C1 segment of cervical spinal cord (tissue), 14 donors: ENCODE measurements at regions not wholly inside any gene's neighbourhood (a gene's known extent, or its start where the extent isn't known, plus 50 kb on each side); places are given as distances from the start of the nearest gene placed in this dataset.

Experiments
- DNase-seq, 14 donors: peaks; one replicate each; lab custom pipeline; 2025; lab: John Stamatoyannopoulos, UW

DNA sequence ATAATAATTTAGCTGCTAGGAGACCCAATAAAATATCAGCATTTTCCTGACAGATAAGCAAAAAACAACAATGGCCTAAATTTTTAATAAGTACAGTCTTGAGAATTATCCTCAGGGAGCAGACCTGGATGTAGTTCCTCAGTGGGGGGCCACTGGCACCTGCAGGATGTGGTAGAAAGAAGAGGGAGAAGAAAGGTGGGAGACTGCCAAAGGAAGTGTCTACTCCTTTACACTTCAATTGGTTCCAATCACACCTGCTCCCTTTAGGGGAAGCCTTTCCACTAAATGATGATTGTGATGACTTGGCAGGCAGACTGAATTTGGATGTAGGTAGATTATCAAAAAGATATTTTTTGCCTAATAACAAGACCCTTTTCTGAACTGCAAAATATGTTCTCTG lies 353.0 kb upstream of the SATB1 start:
- DNase-seq = no peak

DNA sequence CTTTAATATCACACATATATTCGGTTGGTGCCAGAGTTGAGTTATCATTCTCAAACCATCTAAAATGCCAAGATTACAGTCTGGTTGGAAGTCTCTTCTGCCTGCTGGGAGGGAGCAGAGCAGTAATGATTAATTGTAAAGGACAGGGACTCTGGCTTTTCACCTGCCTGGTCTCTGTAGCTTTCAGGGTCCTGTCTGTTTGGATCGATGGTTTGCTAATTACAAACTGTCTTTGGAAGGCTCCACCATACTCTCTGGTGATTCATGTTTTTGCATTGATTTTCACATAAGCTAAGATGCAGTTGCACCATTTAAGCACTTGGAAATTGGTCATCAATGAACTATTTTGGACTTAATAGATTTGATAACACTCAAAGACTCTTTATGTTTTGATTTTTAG lies 350.4 kb upstream of the SATB1 start:
- no peak for DNase-seq

DNA sequence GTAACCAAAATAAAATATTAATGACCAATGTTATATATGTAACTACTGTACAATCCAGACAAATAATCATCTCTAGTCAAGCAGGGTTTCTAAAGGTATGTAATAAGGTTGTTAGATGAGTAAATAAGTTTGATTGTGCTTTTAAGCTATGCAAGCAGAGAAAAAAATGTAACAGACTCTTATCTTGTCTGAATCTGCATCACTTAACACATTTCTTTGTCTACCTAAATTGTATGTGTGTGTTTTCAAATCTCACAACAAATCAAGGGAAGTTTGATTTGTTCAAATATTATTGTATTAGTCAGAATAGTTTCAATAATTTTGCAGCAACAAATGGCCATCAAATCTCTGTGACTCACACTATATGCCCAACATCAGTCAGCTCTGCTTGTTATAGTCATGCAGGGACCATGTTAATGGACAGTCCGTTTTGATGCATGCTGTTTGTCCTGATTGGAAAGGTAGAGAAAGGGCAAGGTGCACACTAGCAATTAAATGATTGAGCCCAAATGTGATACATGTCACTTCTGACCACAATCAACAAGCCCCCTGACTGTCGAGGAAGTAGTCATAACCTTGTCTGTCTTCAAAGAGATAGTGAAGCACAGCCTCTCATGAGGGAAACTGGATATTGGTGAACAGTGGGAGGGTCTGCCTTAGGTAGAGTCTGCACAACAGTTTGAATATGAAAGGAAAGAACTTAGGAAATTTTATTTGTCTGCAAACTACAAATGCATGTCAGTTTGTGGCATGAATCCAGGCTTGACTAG lies 349.4 kb upstream of the SATB1 start:
- no peak for DNase-seq

DNA sequence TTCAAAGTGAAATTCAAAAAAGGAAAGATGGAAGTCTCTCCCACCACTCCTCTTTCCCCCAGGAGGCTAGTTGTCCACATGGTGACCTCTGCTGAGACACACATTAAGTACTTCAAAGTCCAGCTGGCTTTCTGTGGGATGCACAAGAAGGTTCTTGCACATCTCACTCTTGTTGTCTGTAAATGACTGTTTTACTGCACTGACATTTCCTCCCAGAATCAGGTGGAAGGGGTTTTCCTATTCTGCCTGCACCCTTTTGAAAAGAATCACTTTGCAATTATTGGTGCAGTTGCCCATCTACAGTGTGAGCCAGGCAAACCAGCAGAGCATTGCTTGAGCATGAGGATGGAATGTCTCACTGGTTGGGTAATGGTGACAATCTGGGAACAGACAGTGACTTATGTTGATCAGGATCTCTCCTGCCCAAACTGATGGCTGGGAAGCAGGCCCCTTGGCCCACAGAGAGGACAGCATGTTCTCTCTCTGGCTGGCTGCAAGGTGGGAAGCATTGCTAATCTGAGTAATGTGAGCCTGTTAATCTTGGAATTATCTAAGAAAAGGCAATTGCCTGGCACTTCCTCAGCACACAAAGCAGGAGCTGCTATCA lies 347.7 kb upstream of the SATB1 start:
- DNase-seq = peak in 2 of 14 donors; percentile 2 to 79

DNA sequence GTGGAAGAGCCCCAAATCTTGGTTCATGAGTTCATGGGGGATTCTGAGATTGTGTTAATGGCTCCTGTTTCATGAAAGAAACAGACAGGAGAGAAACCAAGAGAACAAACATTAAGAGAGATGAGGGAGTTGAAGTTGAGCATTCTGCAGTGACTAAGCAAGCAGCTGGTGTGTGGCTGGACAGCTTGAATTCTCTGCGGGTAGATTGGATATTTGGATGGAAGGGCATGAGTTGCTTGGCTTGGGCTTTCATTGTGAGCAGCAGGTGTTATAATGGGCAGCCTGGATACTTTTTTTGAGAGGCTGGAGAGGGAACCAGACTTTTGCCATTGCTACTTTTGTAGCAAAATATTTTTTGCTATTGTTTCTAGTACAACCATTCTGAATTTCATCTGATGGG lies 346.8 kb upstream of the SATB1 start:
- peak in 1 of 14 donors; percentile 71 for DNase-seq

DNA sequence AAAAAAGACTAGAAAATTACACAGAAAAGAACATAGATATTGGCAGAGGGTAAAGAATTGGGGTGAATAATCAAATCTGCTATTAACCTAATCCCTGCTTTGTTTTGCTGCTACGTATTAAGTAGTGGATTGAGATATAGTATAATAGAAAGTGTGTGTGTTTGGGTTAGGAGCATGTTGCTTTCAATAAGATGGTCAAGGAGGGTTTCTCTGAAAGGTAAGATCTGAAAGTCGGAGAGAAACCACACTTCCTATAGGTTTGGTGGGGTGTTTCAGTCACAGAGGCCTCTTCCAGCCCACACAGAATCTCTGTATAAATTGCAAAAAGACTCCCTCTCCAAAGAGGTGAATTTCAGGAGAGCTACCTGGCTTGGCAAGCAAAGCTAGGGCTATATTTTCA lies 345.7 kb upstream of the SATB1 start:
- DNase-seq = no peak

DNA sequence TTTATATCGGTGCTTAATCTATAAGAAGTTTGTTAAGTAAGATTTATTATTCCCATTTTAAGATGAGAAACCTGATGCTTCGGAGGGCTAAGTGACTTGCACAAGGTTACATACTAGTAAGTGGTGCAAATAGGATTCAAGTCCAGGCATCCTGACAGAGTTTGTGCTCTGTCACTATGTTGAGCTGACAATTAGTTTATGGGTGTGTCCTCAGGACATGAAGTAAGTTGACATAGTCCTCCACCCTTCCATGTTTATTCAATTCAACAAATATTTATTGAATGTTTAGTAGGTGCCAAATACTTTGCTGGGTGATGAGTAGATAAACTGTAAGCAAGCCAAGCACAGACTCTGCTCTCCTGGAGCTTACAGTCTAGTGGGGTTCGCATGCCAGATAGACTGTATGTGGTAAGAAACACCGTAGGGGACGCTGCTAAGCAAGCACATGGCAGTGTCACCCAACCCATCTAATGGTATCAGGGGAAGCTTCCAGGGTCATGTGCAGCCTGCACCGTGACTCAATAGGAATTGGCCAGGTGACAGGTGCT lies 342.7 kb upstream of the SATB1 start:
- DNase-seq = no peak

DNA sequence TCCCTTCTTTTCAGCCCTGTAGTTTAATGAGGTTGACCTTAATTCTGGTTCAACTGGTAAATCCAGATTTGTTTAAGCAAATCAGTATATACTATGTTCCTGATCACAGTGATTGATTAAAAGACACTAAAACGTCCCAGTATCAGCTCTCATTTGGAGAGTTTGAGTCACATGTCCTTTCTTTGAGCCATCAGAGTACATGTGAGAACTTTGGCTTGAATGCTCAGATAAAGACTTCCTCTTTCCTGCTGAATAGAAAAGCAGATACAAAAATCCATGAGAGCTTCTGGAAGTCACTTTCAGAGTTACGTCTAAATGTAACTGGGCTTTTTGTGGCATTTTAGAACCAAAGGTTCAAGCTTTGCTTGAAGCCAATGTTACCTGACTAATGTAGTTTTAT lies 341.8 kb upstream of the SATB1 start:
- no peak for DNase-seq

DNA sequence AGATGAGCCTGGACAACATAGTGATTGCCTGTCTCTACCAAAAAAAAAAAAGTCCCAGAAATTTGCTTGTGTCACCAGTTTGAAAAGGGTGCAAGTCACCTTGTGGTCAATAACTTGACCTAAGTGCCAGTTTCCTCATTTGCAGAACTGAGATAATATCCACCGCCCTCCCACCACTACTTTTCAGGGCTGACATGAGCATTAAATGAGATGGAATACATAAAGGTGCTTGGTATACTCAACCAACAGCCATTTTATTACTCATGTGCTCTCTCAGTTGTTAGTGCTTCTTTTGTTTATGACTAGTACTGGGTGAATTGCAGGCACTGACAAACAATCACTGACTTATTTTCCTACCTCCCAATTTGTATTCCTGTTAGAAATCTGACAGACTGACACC lies 340.5 kb upstream of the SATB1 start:
- DNase-seq = no peak

DNA sequence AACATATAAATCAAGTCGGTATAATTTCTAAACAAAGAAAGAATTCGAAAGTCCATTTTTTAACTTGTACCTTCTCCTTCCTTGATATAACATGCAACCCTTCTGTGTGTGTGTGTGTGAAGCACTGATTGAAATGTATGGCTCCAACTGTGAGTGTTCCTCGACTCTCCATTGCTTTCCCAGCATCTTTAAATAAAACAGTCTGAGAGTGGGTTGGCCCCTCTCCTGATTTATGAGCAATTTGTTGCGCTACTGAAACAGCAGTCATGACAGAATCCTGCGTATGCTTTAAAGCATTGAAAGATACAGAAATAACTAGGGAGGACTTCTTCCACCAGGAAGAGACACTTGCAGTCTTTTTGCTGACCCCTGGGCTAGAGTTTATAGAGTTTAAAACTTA lies 340.0 kb upstream of the SATB1 start:
- DNase-seq = no peak

DNA sequence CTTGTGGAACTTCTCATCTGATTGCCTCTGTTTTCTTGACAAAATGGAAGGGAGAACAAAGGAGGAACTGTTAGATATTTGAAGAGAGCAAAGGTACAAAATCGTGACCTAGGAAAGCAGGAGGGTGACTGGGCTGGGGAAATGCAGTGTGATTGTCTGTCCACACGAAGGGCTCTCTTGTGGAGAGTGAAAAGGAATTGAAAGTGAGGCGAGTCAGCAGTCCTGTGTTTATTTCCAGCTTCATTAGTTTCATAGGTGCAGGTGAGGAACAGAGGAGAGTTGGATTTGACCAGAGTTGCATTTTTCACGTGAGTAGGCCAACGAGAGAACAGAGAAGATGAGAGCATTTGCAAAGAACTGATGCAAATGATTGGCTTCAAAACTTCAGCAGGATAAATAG lies 336.4 kb upstream of the SATB1 start:
- no peak for DNase-seq

DNA sequence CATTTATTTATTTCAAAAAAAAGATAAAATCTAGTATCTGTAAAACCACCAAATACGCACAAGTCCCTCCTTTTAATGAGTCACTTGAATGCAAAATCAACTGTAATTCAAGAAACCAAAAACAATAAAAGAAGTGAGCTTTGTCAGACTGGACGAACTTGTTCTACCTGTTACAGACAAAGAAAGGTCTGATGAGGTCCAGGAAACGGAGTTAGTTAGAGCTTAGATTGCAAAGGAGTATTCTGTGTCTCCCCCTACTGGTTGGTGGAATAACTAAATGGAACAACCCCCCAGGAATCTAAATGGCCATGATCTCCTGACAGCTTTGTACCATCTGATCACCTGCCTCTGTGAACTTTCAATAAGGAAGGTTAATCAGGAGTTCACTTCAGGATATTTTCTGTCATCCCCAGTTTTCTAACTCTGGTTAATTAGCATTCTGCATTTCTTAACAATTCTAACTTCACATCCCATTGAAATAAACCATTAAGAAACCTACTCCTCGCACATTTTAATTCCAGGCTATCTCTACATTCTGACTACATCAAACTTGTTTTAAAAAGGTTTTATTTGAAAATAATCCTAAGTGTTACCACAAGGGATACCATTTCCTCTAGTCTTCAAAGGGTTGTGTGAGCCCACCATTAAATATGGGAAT lies 333.0 kb upstream of the SATB1 start:
- no peak for DNase-seq

DNA sequence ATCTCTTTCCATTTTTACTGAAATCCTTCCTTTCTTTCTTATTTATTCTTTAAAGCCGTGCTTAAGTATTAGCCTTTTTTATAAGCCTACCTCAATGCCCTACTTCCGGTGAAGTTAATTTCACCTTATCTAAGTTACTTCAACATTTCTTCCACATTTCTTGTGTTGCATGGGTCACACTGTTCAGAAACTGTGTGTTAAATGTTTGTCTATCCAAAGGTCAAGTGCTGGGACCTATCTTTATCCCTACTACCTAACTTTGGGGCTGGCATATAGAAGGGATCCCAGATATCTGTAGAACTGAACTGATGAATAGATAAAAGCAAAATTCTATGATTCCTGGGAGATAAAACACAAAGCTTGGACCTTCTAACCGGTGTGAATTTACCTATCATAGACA lies 332.3 kb upstream of the SATB1 start:
- DNase-seq = no peak

DNA sequence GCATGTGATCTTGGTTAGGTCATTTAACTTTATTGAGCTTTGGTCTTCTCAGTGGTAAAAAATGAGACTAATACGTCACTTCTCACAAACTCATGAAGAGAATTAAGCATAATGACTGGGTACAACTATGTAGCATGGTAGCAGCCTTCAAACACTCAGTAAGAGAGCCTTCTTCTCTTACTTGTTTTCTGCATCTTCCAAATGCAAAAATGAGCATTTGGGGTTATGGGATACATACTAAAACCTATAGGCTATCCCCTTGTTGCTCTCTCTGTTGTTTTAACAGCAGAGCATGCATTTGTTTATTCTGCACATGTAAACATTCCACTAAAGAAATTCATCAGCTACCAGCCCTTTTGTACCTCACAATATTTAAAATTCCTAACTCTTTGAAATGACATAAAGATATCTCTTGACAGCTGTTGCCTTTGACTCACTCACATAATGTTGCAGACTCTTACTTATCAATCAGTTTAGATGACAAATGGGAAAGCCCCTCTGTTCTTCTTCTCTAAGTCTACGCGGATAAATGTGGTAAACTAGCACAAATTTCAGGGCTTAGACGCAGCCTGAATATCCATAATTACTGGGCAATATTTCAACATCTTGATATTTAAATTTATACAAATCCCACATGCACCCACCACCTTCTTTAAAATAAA lies 327.3 kb upstream of the SATB1 start:
- DNase-seq = no peak

DNA sequence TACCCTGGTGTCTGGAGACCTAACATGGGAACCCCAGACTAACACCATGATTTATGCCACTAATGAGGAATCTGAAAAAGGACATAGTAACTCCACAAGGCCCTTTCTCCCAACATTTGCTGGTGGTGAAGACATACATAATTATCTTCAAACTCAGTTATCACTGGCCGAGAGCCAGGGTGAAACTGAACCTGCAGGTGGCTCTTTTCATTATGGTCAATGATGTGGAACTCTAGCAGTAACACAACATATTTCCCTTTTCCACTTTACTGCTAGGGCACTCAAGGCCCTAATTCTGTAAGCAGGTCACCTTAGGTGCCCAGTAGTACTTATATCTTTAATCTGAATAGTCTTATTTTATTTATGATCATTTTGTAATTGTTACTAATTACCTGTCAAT lies 326.4 kb upstream of the SATB1 start:
- no peak for DNase-seq

DNA sequence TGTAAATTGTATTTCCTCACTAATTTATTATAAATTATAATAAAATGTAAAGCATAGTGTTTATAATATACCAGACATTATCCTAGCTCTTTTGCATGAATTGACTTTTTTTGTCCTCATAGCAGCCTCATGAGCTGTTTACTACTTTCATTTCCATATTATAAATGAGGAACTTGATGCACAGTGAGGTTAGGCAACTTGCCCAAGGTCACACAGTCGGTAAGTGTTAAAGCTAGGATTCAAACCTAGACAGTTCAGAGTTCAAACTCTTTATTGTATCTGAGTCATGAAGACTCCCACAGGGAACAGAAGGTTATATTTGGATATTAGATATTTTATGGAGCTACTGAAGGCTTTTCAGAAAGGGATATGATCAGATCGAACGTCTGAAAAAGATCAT lies 322.2 kb upstream of the SATB1 start:
- no peak for DNase-seq

DNA sequence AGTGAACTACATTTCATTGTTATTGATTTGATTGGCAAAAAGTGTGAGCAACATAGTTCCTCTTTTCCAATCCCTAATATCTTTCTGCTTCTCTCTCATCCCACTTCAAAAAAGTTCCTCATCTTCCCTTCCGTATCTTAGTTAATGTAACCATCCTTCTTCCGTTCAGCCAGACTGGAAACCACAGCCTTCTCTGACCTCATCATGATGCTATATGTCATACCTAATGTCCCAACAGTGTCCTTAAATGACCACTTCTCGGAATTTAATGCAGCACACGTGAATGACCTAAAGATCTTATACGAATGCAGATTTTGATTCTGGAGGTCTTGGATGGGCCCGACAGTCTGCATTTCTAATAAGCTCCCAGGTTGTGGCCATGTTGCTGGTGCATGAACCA lies 320.3 kb upstream of the SATB1 start:
- DNase-seq = no peak

DNA sequence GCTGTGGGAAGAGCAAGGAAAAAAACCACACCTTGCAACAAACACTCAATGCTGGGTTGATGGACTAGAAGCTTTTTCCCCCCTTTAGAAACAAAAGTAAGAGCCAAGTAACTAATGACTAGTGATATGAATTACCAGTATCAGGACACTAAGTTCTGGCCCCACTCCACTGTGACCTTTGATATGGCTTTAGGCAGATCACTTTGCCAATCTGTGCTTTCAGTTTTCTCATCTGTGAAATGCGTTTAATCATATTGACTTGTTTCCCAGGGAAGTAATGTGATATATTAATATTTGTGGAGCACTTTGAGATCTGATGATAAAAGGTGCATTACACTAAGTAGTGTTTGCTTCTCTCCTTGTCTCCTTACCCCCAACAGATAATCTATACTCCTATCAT lies 319.3 kb upstream of the SATB1 start:
- no peak for DNase-seq

DNA sequence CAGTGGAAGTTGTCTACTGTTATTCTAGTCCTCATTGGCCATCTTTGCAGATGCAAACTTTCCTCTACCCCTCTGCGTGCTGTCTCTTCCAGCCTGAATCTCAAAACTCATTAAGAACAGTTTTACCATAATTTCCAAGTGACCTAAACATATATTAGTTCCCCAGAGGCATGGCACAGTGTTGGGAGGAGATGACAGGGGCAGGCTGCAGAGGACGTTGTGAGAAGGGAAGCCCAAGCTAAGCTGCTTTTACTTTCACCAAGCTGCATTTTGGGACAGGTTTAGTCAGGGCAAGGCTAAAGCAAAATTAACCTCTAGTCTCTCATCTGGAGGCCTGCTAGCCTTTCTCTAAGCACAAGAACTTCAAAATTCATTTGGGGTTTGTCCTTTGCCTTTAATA lies 318.6 kb upstream of the SATB1 start:
- no peak for DNase-seq

DNA sequence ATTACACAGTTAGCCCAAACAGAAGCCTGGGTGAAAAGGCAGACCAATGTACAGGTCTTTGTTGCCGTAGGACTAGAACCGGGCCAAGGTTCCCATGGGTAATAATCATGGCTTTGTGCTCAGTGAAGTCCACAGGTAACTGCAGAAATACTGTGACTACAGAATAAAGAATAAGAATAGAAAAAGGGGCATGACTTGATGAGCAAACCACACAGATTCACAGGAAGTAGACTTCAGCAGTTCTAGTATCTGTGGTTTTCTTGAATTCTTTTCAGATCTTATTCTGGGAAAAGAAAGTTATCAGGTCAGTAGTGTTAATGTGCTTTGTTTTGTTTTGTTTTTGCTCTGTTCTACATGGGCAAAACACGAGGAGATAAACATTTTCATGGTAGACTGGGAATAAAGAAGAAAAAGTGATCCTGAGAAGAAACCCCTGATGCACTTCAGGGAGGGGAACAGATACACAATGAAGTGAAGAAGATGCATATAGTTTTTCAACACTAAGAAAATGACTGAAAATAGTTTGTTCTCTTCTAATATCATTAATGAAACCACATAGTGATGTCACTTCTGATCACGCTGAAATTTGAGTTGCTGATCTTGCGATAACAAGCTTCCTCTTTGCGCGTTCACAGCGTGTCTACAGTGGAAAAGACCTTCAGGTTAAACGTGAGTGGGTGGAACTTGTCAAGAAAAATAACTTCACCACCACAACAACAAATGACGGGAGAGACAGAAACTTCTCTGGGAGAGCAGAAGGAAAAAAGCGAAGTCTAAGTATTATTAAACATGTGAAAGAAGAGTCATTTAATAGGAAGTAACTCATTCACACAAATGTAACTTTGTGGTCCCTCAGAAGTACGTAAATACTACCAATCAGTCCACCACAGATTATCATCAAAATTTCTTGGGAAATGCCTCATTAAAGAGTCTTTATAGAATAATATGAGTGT lies 315.8 kb upstream of the SATB1 start:
- no peak for DNase-seq

DNA sequence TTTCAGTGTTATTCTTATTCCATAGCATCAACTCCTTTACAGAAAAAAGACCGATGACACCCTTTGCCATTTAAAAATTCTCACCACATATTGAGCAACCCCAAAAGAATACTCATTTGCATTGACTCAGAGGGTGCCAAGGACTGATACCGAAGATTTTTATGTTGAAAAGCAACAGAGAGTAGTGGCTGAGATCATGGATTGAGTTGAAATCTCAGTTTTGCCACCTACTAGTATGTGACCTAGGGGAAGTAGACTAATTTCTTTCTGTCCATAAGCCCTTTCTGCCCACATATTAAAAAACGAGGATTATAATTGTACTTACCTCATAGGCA lies 313.9 kb upstream of the SATB1 start:
- no peak for DNase-seq
